Activated T-helper 1 cell treated with anti-CD3 and anti-CD28 coated beads, Interleukin-12 subunit alpha, Interleukin-12 subunit beta, Interleukin-2, Interleukin-4 antibody, amounts not matched to agents 30 ng/mL and 10 ng/mL and 1 ng/mL, durations not matched to agents 14 hours and 24 hours and 36 hours (primary cell): ENCODE measurements at regions not wholly inside any gene's neighbourhood (a gene's known extent, or its start where the extent isn't known, plus 50 kb on each side); places are given as distances from the start of the nearest gene placed in this dataset.

Experiments used
- DNase-seq: peaks from one replicate; pipeline ENCODE4 v3.0.0; 2021; ENCODE audit warnings: low spot score
- H3K27ac Mint-ChIP-seq: one replicate; pipeline ENCODE4 v1.8.0; 2021; ENCODE audit warnings: mild to moderate bottlenecking, mixed read lengths
- H3K27me3 Mint-ChIP-seq: one replicate; pipeline ENCODE4 v1.8.0; 2022; ENCODE audit warnings: mild to moderate bottlenecking, moderate library complexity, mixed read lengths; ENCODE audit not compliant: insufficient read depth
- H3K36me3 Mint-ChIP-seq: one replicate; pipeline ENCODE4 v1.8.0; 2021; ENCODE audit warnings: low read depth, mixed read lengths
- H3K4me1 Mint-ChIP-seq: one replicate; pipeline ENCODE4 v1.8.0; 2021; ENCODE audit warnings: low read depth, mixed read lengths
- H3K4me3 Mint-ChIP-seq: one replicate; pipeline ENCODE4 v1.8.0; 2021; ENCODE audit warnings: mild to moderate bottlenecking, moderate library complexity, mixed read lengths
- H3K9me3 Mint-ChIP-seq: one replicate; pipeline ENCODE4 v1.8.0; 2021; ENCODE audit warnings: mixed read lengths
- intact Hi-C: fragments of 100-400 bp; cut with micrococcal nuclease; formaldehyde crosslinking; loops from one replicate; pipeline ENCODE4 v1.15.1; 2024

GRCh38 chr21:25361097-25361496, 246.2 kb downstream of the MRPL39 start:
- H3K9me3 Mint-ChIP-seq = no peaks in the 10 kb centered on the region
- H3K36me3 Mint-ChIP-seq = no peaks in the 10 kb centered on the region
- H3K27ac Mint-ChIP-seq = no peak overlapping the region
- peaks cover 14% of the 10 kb centered on the region for H3K4me1 Mint-ChIP-seq
- DNase-seq = no peak
- intact Hi-C loops = no loop called here
- H3K27me3 Mint-ChIP-seq = no peaks in the 10 kb centered on the region
- H3K4me3 Mint-ChIP-seq = no peak overlapping the region

- intact Hi-C loops = no loop called here
- H3K27me3 Mint-ChIP-seq = no peaks in the 10 kb centered on the region
- peaks cover 14% of the 10 kb centered on the region for H3K4me1 Mint-ChIP-seq
- no peak for DNase-seq
- no peaks in the 10 kb centered on the region for H3K9me3 Mint-ChIP-seq
- H3K36me3 Mint-ChIP-seq = no peaks in the 10 kb centered on the region
- no peak overlapping the region for H3K4me3 Mint-ChIP-seq
- no peak overlapping the region for H3K27ac Mint-ChIP-seq
Observed at GRCh38 chr21:25360593-25360992, 246.7 kb downstream of the MRPL39 start.

GRCh38 chr21:25359724-25360123, 247.6 kb downstream of the MRPL39 start:
- DNase-seq = no peak
- intact Hi-C loops = no loop called here
- no peaks in the 10 kb centered on the region for H3K36me3 Mint-ChIP-seq
- H3K27me3 Mint-ChIP-seq = no peaks in the 10 kb centered on the region
- H3K9me3 Mint-ChIP-seq = no peaks in the 10 kb centered on the region
- no peak overlapping the region for H3K4me3 Mint-ChIP-seq
- H3K4me1 Mint-ChIP-seq = peaks cover 14% of the 10 kb centered on the region
- H3K27ac Mint-ChIP-seq = no peak overlapping the region

- Mint-ChIP-seq H3K9me3 (peaks cover 3% of the 10 kb centered on the region), H3K36me3 (no peaks in the 10 kb centered on the region), H3K4me1 (no peaks in the 10 kb centered on the region), H3K27ac (no peak overlapping the region), H3K27me3 (peaks cover 5% of the 10 kb centered on the region), H3K4me3 (no peak overlapping the region)
- DNase-seq = no peak
- intact Hi-C loops = loop anchor here (1.0 kb wide), 1 partner anchor 36 kb away; no protein-coding TSS in a partner anchor
Observed at GRCh38 chr21:25350056-25350455, 257.2 kb downstream of the MRPL39 start.

GRCh38 chr21:25343774-25344545, 263.3 kb downstream of the MRPL39 start:
- intact Hi-C loops = no loop called here
- H3K4me3 Mint-ChIP-seq = no peak overlapping the region
- H3K9me3 Mint-ChIP-seq = peaks cover 3% of the 10 kb centered on the region
- no peaks in the 10 kb centered on the region for H3K36me3 Mint-ChIP-seq
- H3K27me3 Mint-ChIP-seq = peaks cover 4% of the 10 kb centered on the region
- no peaks in the 10 kb centered on the region for H3K4me1 Mint-ChIP-seq
- no peak for DNase-seq
- no peak overlapping the region for H3K27ac Mint-ChIP-seq

- no peak overlapping the region for H3K4me3 Mint-ChIP-seq
- intact Hi-C loops = no loop called here
- peaks cover 4% of the 10 kb centered on the region for H3K27me3 Mint-ChIP-seq
- no peaks in the 10 kb centered on the region for H3K36me3 Mint-ChIP-seq
- no peak for DNase-seq
- H3K9me3 Mint-ChIP-seq = no peaks in the 10 kb centered on the region
- H3K27ac Mint-ChIP-seq = no peak overlapping the region
- H3K4me1 Mint-ChIP-seq = no peaks in the 10 kb centered on the region
Observed at GRCh38 chr21:25342816-25343215, 264.5 kb downstream of the MRPL39 start.

- intact Hi-C loops = no loop called here
- Mint-ChIP-seq H3K9me3 (no peaks in the 10 kb centered on the region), H3K27me3 (peaks cover 4% of the 10 kb centered on the region), H3K27ac (no peak overlapping the region), H3K36me3 (no peaks in the 10 kb centered on the region), H3K4me3 (no peak overlapping the region), H3K4me1 (no peaks in the 10 kb centered on the region)
- no peak for DNase-seq
Observed at GRCh38 chr21:25341981-25342380, 265.3 kb downstream of the MRPL39 start.

- no peaks in the 10 kb centered on the region for H3K36me3 Mint-ChIP-seq
Observed at GRCh38 chr21:25338415-25338814, 268.9 kb downstream of the MRPL39 start.

GRCh38 chr21:25334046-25334730, 273.1 kb downstream of the MRPL39 start:
- H3K4me3 Mint-ChIP-seq = no peak overlapping the region
- no peak overlapping the region for H3K27ac Mint-ChIP-seq
- H3K36me3 Mint-ChIP-seq = no peaks in the 10 kb centered on the region
- H3K4me1 Mint-ChIP-seq = no peaks in the 10 kb centered on the region
- no peaks in the 10 kb centered on the region for H3K9me3 Mint-ChIP-seq
- intact Hi-C loops = no loop called here
- H3K27me3 Mint-ChIP-seq = peaks cover 2% of the 10 kb centered on the region
- no peak for DNase-seq

More at GRCh38 chr21:25338415-25338814, 268.9 kb downstream of the MRPL39 start:
- intact Hi-C loops = no loop called here
- H3K4me3 Mint-ChIP-seq = no peak overlapping the region
- H3K9me3 Mint-ChIP-seq = no peaks in the 10 kb centered on the region
- H3K27me3 Mint-ChIP-seq = peaks cover 4% of the 10 kb centered on the region
- DNase-seq = no peak
- no peak overlapping the region for H3K27ac Mint-ChIP-seq
- H3K4me1 Mint-ChIP-seq = no peaks in the 10 kb centered on the region

- intact Hi-C loops = no loop called here
- H3K4me1 Mint-ChIP-seq = no peaks in the 10 kb centered on the region
- DNase-seq = no peak
- H3K36me3 Mint-ChIP-seq = no peaks in the 10 kb centered on the region
- no peak overlapping the region for H3K4me3 Mint-ChIP-seq
- no peak overlapping the region for H3K27ac Mint-ChIP-seq
- peaks cover 2% of the 10 kb centered on the region for H3K27me3 Mint-ChIP-seq
- no peaks in the 10 kb centered on the region for H3K9me3 Mint-ChIP-seq
Observed at GRCh38 chr21:25331286-25331685, 276.0 kb downstream of the MRPL39 start.

GRCh38 chr21:25330266-25330665, 277.0 kb downstream of the MRPL39 start:
- Mint-ChIP-seq H3K27ac (no peak overlapping the region), H3K36me3 (no peaks in the 10 kb centered on the region), H3K27me3 (peaks cover 1% of the 10 kb centered on the region), H3K4me3 (no peak overlapping the region), H3K4me1 (no peaks in the 10 kb centered on the region), H3K9me3 (no peaks in the 10 kb centered on the region)
- DNase-seq = no peak
- intact Hi-C loops = no loop called here

GRCh38 chr21:25329227-25329825, 278.0 kb downstream of the MRPL39 start:
- no peak overlapping the region for H3K27ac Mint-ChIP-seq
- H3K4me1 Mint-ChIP-seq = no peaks in the 10 kb centered on the region
- H3K27me3 Mint-ChIP-seq = no peaks in the 10 kb centered on the region
- H3K9me3 Mint-ChIP-seq = no peaks in the 10 kb centered on the region
- H3K4me3 Mint-ChIP-seq = no peak overlapping the region
- DNase-seq = no peak
- intact Hi-C loops = no loop called here
- H3K36me3 Mint-ChIP-seq = no peaks in the 10 kb centered on the region

GRCh38 chr21:25328736-25329135, 278.5 kb downstream of the MRPL39 start:
- intact Hi-C loops = no loop called here
- no peak for DNase-seq
- Mint-ChIP-seq H3K4me1 (no peaks in the 10 kb centered on the region), H3K27ac (no peak overlapping the region), H3K4me3 (no peak overlapping the region), H3K9me3 (no peaks in the 10 kb centered on the region), H3K27me3 (no peaks in the 10 kb centered on the region), H3K36me3 (no peaks in the 10 kb centered on the region)
